SH-SY5Y (cell line): ENCODE measurements at regions not wholly inside any gene's neighbourhood (a gene's known extent, or its start where the extent isn't known, plus 50 kb on each side); places are given as distances from the start of the nearest gene placed in this dataset.

Experiments used
- GATA2 ChIP-seq: IDR thresholded peaks from 2 replicates; pipeline ENCODE4 v1.6.1; 2011; ENCODE audit warnings: mild to moderate bottlenecking, low read depth, low read length
- GATA3 ChIP-seq: IDR thresholded peaks from 2 replicates; pipeline ENCODE4 v1.6.1; 2011; ENCODE audit warnings: low read depth, mild to moderate bottlenecking, low read length, moderate library complexity

DNA sequence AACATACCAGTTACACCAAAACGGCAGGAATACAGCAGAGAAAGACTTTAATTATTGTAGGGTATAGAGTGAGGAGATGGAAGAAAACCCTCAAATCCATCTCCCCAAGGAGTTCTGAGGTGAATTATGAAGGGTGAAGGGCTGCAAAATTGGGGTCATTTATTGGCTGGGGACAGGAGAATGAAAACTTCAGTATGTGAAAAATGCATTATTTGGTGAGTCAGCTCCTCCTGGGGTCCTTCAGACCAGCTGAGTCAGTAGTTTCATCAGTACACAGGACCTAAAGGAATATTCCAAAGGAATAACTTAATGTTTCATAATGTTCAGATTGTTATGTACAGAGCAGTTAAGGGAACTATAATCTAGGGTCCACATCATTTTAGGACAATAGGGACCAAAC, 566.0 kb downstream of the GBE1 start:
- TF ChIP-seq GATA3 (no peak), GATA2 (no peak)
